ENCODE measurements at regions not wholly inside any gene's neighbourhood (a gene's known extent, or its start where the extent isn't known, plus 50 kb on each side); places are given as distances from the start of the nearest gene placed in this dataset.
A peak's percentile ranks its signal among the peaks of the same experiment; 100 is the strongest.

GRCh38 chr12:115451780-115452736, 768.1 kb upstream of the TBX3 start:
- peaks cover 9% of the 10 kb centered on the region for H4K20me1 ChIP-seq (ENCODE audit: low read depth)
- peaks cover 46% of the 10 kb centered on the region for H3K27me3 ChIP-seq
- H3K4me1 Mint-ChIP-seq: peaks cover 27% of the 10 kb centered on the region
- no peaks in the 10 kb centered on the region for H3K79me2 ChIP-seq (ENCODE audit: low read depth)
- H3K27ac Mint-ChIP-seq: no peak overlapping the region
- peak overlapping the region; percentile 50 for H3K4me3 ChIP-seq
- no peaks in the 10 kb centered on the region for H3K9me3 ChIP-seq (ENCODE audit: low read depth)
- no peaks in the 10 kb centered on the region for H3K36me3 Mint-ChIP-seq
- peak overlapping the region; percentile 84 for H3K4me2 ChIP-seq
- peaks cover 10% of the 10 kb centered on the region for H3F3A ChIP-seq (ENCODE audit: low read depth)
- TF ChIP-seq EZH2phosphoT487 (IDR thresholded peaks at IDR 0.05) (no peak), EZH2 (IDR thresholded peaks at IDR 0.05) (no peak), CTCF (IDR thresholded peaks at IDR 0.05) (no peak)
- H2AFZ ChIP-seq (replicated peaks): no peak overlapping the region
- no peaks in the 10 kb centered on the region for H3K36me3 ChIP-seq
- H3K9me3 Mint-ChIP-seq: no peaks in the 10 kb centered on the region
- peaks cover 16% of the 10 kb centered on the region for H3K4me1 ChIP-seq
- H3K4me3 Mint-ChIP-seq: peak overlapping the region; percentile 85
- H3K27me3 Mint-ChIP-seq (ENCODE audit: insufficient read depth, low read depth): peaks cover 14% of the 10 kb centered on the region
- no peak overlapping the region for H3K9ac ChIP-seq
- DNase-seq (ENCODE audit: low spot score): peak; percentile 93
- H3K27ac ChIP-seq: no peak overlapping the region

GRCh38 chr12:115451151-115451779, 767.3 kb upstream of the TBX3 start:
- Mint-ChIP-seq H3K4me1 (peaks cover 27% of the 10 kb centered on the region), H3K27me3 (ENCODE audit: insufficient read depth, low read depth) (peaks cover 14% of the 10 kb centered on the region), H3K4me3 (peak overlapping the region; percentile 85), H3K27ac (no peak overlapping the region), H3K9me3 (no peaks in the 10 kb centered on the region), H3K36me3 (no peaks in the 10 kb centered on the region)
- peaks cover 10% of the 10 kb centered on the region for H3F3A ChIP-seq (ENCODE audit: low read depth)
- H3K9ac ChIP-seq: no peak overlapping the region
- TF ChIP-seq EZH2 (IDR thresholded peaks at IDR 0.05) (no peak), EZH2phosphoT487 (IDR thresholded peaks at IDR 0.05) (no peak), CTCF (IDR thresholded peaks at IDR 0.05) (no peak)
- H4K20me1 ChIP-seq (ENCODE audit: low read depth): peaks cover 9% of the 10 kb centered on the region
- peaks cover 46% of the 10 kb centered on the region for H3K27me3 ChIP-seq
- no peaks in the 10 kb centered on the region for H3K9me3 ChIP-seq (ENCODE audit: low read depth)
- H3K4me1 ChIP-seq: peaks cover 16% of the 10 kb centered on the region
- no peak for DNase-seq (ENCODE audit: low spot score)
- peak overlapping the region; percentile 79 for H3K4me2 ChIP-seq
- H3K27ac ChIP-seq: no peak overlapping the region
- H2AFZ ChIP-seq (replicated peaks): no peak overlapping the region
- H3K4me3 ChIP-seq: peak overlapping the region; percentile 50
- H3K79me2 ChIP-seq (ENCODE audit: low read depth): no peaks in the 10 kb centered on the region
- H3K36me3 ChIP-seq: no peaks in the 10 kb centered on the region

DNA sequence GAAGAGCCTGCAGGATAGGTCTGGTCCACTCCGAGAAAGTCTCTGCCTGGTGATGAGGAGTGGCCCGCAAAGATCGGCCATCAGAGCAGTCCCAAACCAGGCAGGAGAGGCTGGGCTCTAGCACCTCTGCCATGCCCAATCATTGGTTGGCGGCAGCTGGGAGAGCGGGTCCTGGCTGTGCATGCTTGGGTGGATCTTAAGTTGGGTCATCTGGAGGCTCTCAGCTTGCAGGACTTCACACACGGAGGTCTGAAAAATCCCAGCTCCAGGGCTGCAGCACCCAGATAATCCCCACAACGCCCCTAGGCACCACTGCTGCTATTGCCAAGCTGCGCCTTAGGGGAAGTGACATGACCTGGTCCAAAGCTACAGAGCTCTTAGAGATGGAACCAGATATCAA, 766.7 kb upstream of the TBX3 start:
- no peaks in the 10 kb centered on the region for H3K9me3 Mint-ChIP-seq
- H3K27ac ChIP-seq: no peak overlapping the region

More for the DNA sequence above, 766.7 kb upstream of the TBX3 start:
- H3K4me1 Mint-ChIP-seq: peaks cover 27% of the 10 kb centered on the region
- Histone ChIP-seq H3F3A (ENCODE audit: low read depth) (peaks cover 10% of the 10 kb centered on the region), H3K4me3 (no peak overlapping the region), H3K4me1 (peaks cover 16% of the 10 kb centered on the region), H3K4me2 (no peak overlapping the region), H3K36me3 (no peaks in the 10 kb centered on the region), H2AFZ (replicated peaks) (no peak overlapping the region), H3K27me3 (peaks cover 46% of the 10 kb centered on the region), H3K79me2 (ENCODE audit: low read depth) (no peaks in the 10 kb centered on the region), H3K9ac (no peak overlapping the region), H3K9me3 (ENCODE audit: low read depth) (no peaks in the 10 kb centered on the region), H4K20me1 (ENCODE audit: low read depth) (peaks cover 9% of the 10 kb centered on the region)
- no peak for DNase-seq (ENCODE audit: low spot score)
- H3K4me3 Mint-ChIP-seq: no peak overlapping the region
- no peak overlapping the region for H3K27ac Mint-ChIP-seq
- no peaks in the 10 kb centered on the region for H3K36me3 Mint-ChIP-seq
- H3K27me3 Mint-ChIP-seq (ENCODE audit: insufficient read depth, low read depth): peaks cover 14% of the 10 kb centered on the region
- TF ChIP-seq EZH2 (IDR thresholded peaks at IDR 0.05) (no peak), EZH2phosphoT487 (IDR thresholded peaks at IDR 0.05) (no peak), CTCF (IDR thresholded peaks at IDR 0.05) (no peak)
